ENCODE measurements at regions not wholly inside any gene's neighbourhood (a gene's known extent, or its start where the extent isn't known, plus 50 kb on each side); places are given as distances from the start of the nearest gene placed in this dataset.

GRCh38 chr3:88979760-88980159 is 127.7 kb upstream of the EPHA3 start:
- TF ChIP-seq POLR2A (IDR thresholded peaks at IDR 0.05) (no peak), CTCF (IDR thresholded peaks at IDR 0.05) (no peak), POLR2AphosphoS5 (IDR thresholded peaks at IDR 0.05) (no peak)

Measured in prostate gland (tissue), 2 donors.